ENCODE measurements at regions not wholly inside any gene's neighbourhood (a gene's known extent, or its start where the extent isn't known, plus 50 kb on each side); places are given as distances from the start of the nearest gene placed in this dataset.
A peak's percentile ranks its signal among the peaks of the same experiment; 100 is the strongest.

- H3K27ac ChIP-seq (ENCODE audit: low read depth, low read length) = no peak overlapping the region
- H3K4me1 ChIP-seq (ENCODE audit: control insufficient read depth, insufficient read depth, low read length) = peaks cover 25% of the 10 kb centered on the region
- no peaks in the 10 kb centered on the region for H3K9me3 ChIP-seq (ENCODE audit: control insufficient read depth, insufficient read depth, low read length)
- no peaks in the 10 kb centered on the region for H3K27me3 ChIP-seq (ENCODE audit: control insufficient read depth, insufficient read depth, low read length)
- H3K4me3 ChIP-seq (ENCODE audit: low read depth, low read length) = no peak overlapping the region
- no peaks in the 10 kb centered on the region for H3K36me3 ChIP-seq (ENCODE audit: control insufficient read depth, insufficient read depth, low read length)
- H3K9ac ChIP-seq (ENCODE audit: low read depth, low read length) = no peak overlapping the region
These were observed 85.7 kb upstream of the EPHA4 start for GRCh38 chr2:221657806-221658205.

DNA sequence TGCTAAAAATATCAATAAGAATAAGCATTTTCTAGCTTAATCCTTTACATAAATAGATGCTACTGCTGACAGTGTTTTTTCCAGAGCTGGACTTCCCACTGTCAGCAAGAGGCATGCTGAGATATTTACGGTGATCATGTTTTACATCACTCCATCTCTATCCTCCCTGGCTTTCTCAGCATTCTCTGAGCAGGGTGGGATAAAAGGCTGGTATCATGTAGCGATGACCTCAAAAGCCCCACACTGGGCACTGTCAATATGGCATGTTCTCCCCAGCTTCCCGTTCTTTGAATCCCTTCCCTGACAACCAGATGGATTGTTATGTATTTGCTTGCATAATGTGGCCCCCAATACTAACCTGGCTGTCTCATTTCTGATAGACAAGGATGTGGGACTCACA is 83.2 kb upstream of the EPHA4 start:
- Histone ChIP-seq H3K36me3 (ENCODE audit: control insufficient read depth, insufficient read depth, low read length) (no peaks in the 10 kb centered on the region), H3K9ac (ENCODE audit: low read depth, low read length) (no peak overlapping the region), H3K27ac (ENCODE audit: low read depth, low read length) (peak overlapping the region; percentile 50), H3K4me1 (ENCODE audit: control insufficient read depth, insufficient read depth, low read length) (peaks cover 25% of the 10 kb centered on the region), H3K9me3 (ENCODE audit: control insufficient read depth, insufficient read depth, low read length) (no peaks in the 10 kb centered on the region), H3K4me3 (ENCODE audit: low read depth, low read length) (no peak overlapping the region), H3K27me3 (ENCODE audit: control insufficient read depth, insufficient read depth, low read length) (no peaks in the 10 kb centered on the region)

GRCh38 chr2:221653182-221653581 is 81.1 kb upstream of the EPHA4 start:
- H3K9me3 ChIP-seq (ENCODE audit: control insufficient read depth, insufficient read depth, low read length) = no peaks in the 10 kb centered on the region
- H3K4me3 ChIP-seq (ENCODE audit: low read depth, low read length) = no peak overlapping the region
- no peaks in the 10 kb centered on the region for H3K27me3 ChIP-seq (ENCODE audit: control insufficient read depth, insufficient read depth, low read length)
- no peak overlapping the region for H3K27ac ChIP-seq (ENCODE audit: low read depth, low read length)
- H3K9ac ChIP-seq (ENCODE audit: low read depth, low read length) = no peak overlapping the region
- H3K4me1 ChIP-seq (ENCODE audit: control insufficient read depth, insufficient read depth, low read length) = peaks cover 22% of the 10 kb centered on the region
- H3K36me3 ChIP-seq (ENCODE audit: control insufficient read depth, insufficient read depth, low read length) = no peaks in the 10 kb centered on the region

DNA sequence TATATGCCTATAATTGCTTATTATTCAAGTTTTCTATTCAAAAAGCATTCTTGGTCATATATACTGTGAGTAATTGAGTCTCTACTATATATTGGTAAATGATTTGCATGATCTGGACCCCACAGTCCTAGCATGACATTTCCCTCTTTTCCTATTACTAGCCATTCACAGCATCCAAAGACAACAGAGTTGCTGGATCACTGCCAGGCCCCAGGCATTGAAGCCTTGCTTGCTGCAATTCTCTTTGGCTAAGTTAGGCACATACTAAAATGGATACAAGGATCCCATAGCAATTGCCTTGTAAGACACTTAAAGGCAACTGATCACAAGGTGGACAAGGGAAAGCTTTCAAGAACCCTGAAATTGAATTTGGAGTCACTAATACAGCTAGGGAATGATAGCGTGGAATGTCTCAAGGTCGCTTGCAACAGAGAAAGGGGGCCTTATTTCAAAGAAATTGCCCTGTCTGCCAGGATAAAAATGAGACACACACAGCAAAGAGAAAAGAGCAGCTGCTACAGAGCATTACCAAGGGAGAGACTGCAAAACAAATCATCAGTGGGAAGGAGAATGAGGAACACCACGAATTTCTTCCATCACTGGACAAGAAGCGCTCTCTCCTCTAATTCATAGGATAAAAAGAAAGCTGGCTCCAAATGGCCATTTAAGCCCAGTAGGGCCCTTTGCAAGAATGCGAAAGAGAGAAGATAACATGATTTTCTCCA is 77.1 kb upstream of the EPHA4 start:
- Histone ChIP-seq H3K36me3 (ENCODE audit: control insufficient read depth, insufficient read depth, low read length) (no peaks in the 10 kb centered on the region), H3K9ac (ENCODE audit: low read depth, low read length) (no peak overlapping the region), H3K27ac (ENCODE audit: low read depth, low read length) (no peak overlapping the region)

GRCh38 chr2:221642447-221642846 is 70.3 kb upstream of the EPHA4 start:
- Histone ChIP-seq H3K36me3 (ENCODE audit: control insufficient read depth, insufficient read depth, low read length) (no peaks in the 10 kb centered on the region), H3K4me3 (ENCODE audit: low read depth, low read length) (no peak overlapping the region), H3K27me3 (ENCODE audit: control insufficient read depth, insufficient read depth, low read length) (no peaks in the 10 kb centered on the region; the same call in 1 of the 2 replicates), H3K9ac (ENCODE audit: low read depth, low read length) (no peak overlapping the region), H3K27ac (ENCODE audit: low read depth, low read length) (no peak overlapping the region), H3K9me3 (ENCODE audit: control insufficient read depth, insufficient read depth, low read length) (no peaks in the 10 kb centered on the region; the same call in 1 of the 2 replicates), H3K4me1 (ENCODE audit: control insufficient read depth, insufficient read depth, low read length) (no peaks in the 10 kb centered on the region)

More for the DNA sequence above, 77.1 kb upstream of the EPHA4 start:
- Histone ChIP-seq H3K9me3 (ENCODE audit: control insufficient read depth, insufficient read depth, low read length) (no peaks in the 10 kb centered on the region; the same call in 1 of the 2 replicates), H3K27me3 (ENCODE audit: control insufficient read depth, insufficient read depth, low read length) (no peaks in the 10 kb centered on the region), H3K4me3 (ENCODE audit: low read depth, low read length) (no peak overlapping the region), H3K4me1 (ENCODE audit: control insufficient read depth, insufficient read depth, low read length) (peaks cover 5% of the 10 kb centered on the region; the same call in 1 of the 2 replicates)

- Histone ChIP-seq H3K27me3 (ENCODE audit: control insufficient read depth, insufficient read depth, low read length) (no peaks in the 10 kb centered on the region; the same call in 1 of the 2 replicates), H3K4me1 (ENCODE audit: control insufficient read depth, insufficient read depth, low read length) (no peaks in the 10 kb centered on the region)
These were observed 69.2 kb upstream of the EPHA4 start for GRCh38 chr2:221641181-221641871.

GRCh38 chr2:221640686-221641085 is 68.6 kb upstream of the EPHA4 start:
- no peaks in the 10 kb centered on the region for H3K4me1 ChIP-seq (ENCODE audit: control insufficient read depth, insufficient read depth, low read length)
- no peak overlapping the region for H3K9ac ChIP-seq (ENCODE audit: low read depth, low read length)
- H3K9me3 ChIP-seq (ENCODE audit: control insufficient read depth, insufficient read depth, low read length) = no peaks in the 10 kb centered on the region; the same call in 1 of the 2 replicates
- no peaks in the 10 kb centered on the region for H3K36me3 ChIP-seq (ENCODE audit: control insufficient read depth, insufficient read depth, low read length)
- no peak overlapping the region for H3K27ac ChIP-seq (ENCODE audit: low read depth, low read length)
- no peaks in the 10 kb centered on the region; the same call in 1 of the 2 replicates for H3K27me3 ChIP-seq (ENCODE audit: control insufficient read depth, insufficient read depth, low read length)
- H3K4me3 ChIP-seq (ENCODE audit: low read depth, low read length) = no peak overlapping the region

More at GRCh38 chr2:221641181-221641871, 69.2 kb upstream of the EPHA4 start:
- H3K27ac ChIP-seq (ENCODE audit: low read depth, low read length) = no peak overlapping the region
- no peaks in the 10 kb centered on the region; the same call in 1 of the 2 replicates for H3K9me3 ChIP-seq (ENCODE audit: control insufficient read depth, insufficient read depth, low read length)
- H3K36me3 ChIP-seq (ENCODE audit: control insufficient read depth, insufficient read depth, low read length) = no peaks in the 10 kb centered on the region
- no peak overlapping the region for H3K9ac ChIP-seq (ENCODE audit: low read depth, low read length)
- H3K4me3 ChIP-seq (ENCODE audit: low read depth, low read length) = no peak overlapping the region

- Histone ChIP-seq H3K9me3 (ENCODE audit: control insufficient read depth, insufficient read depth, low read length) (no peaks in the 10 kb centered on the region), H3K27me3 (ENCODE audit: control insufficient read depth, insufficient read depth, low read length) (no peaks in the 10 kb centered on the region; the same call in 1 of the 2 replicates), H3K4me3 (ENCODE audit: low read depth, low read length) (no peak overlapping the region), H3K27ac (ENCODE audit: low read depth, low read length) (no peak overlapping the region), H3K36me3 (ENCODE audit: control insufficient read depth, insufficient read depth, low read length) (no peaks in the 10 kb centered on the region), H3K9ac (ENCODE audit: low read depth, low read length) (no peak overlapping the region), H3K4me1 (ENCODE audit: control insufficient read depth, insufficient read depth, low read length) (no peaks in the 10 kb centered on the region)
These were observed 65.7 kb upstream of the EPHA4 start for GRCh38 chr2:221637851-221638250.

GRCh38 chr2:221635949-221636348 is 63.8 kb upstream of the EPHA4 start:
- no peaks in the 10 kb centered on the region; the same call in 1 of the 2 replicates for H3K27me3 ChIP-seq (ENCODE audit: control insufficient read depth, insufficient read depth, low read length)
- H3K4me3 ChIP-seq (ENCODE audit: low read depth, low read length) = no peak overlapping the region
- H3K36me3 ChIP-seq (ENCODE audit: control insufficient read depth, insufficient read depth, low read length) = no peaks in the 10 kb centered on the region
- no peaks in the 10 kb centered on the region for H3K4me1 ChIP-seq (ENCODE audit: control insufficient read depth, insufficient read depth, low read length)
- H3K27ac ChIP-seq (ENCODE audit: low read depth, low read length) = no peak overlapping the region
- H3K9ac ChIP-seq (ENCODE audit: low read depth, low read length) = no peak overlapping the region
- no peaks in the 10 kb centered on the region for H3K9me3 ChIP-seq (ENCODE audit: control insufficient read depth, insufficient read depth, low read length)

GRCh38 chr2:221629468-221629867 is 57.4 kb upstream of the EPHA4 start:
- H3K4me1 ChIP-seq (ENCODE audit: control insufficient read depth, insufficient read depth, low read length) = no peaks in the 10 kb centered on the region
- H3K27me3 ChIP-seq (ENCODE audit: control insufficient read depth, insufficient read depth, low read length) = no peaks in the 10 kb centered on the region
- H3K36me3 ChIP-seq (ENCODE audit: control insufficient read depth, insufficient read depth, low read length) = no peaks in the 10 kb centered on the region
- no peak overlapping the region for H3K9ac ChIP-seq (ENCODE audit: low read depth, low read length)
- H3K9me3 ChIP-seq (ENCODE audit: control insufficient read depth, insufficient read depth, low read length) = no peaks in the 10 kb centered on the region
- no peak overlapping the region for H3K4me3 ChIP-seq (ENCODE audit: low read depth, low read length)
- no peak overlapping the region for H3K27ac ChIP-seq (ENCODE audit: low read depth, low read length)

GRCh38 chr2:221624475-221624874 is 52.4 kb upstream of the EPHA4 start:
- Histone ChIP-seq H3K9ac (ENCODE audit: low read depth, low read length) (no peak overlapping the region), H3K9me3 (ENCODE audit: control insufficient read depth, insufficient read depth, low read length) (no peaks in the 10 kb centered on the region), H3K36me3 (ENCODE audit: control insufficient read depth, insufficient read depth, low read length) (no peaks in the 10 kb centered on the region), H3K27me3 (ENCODE audit: control insufficient read depth, insufficient read depth, low read length) (no peaks in the 10 kb centered on the region), H3K4me3 (ENCODE audit: low read depth, low read length) (no peak overlapping the region), H3K4me1 (ENCODE audit: control insufficient read depth, insufficient read depth, low read length) (no peaks in the 10 kb centered on the region), H3K27ac (ENCODE audit: low read depth, low read length) (no peak overlapping the region)

Data from HUES48 (cell line).